Ecto neural progenitor cell (in vitro differentiated cells): ENCODE measurements at regions not wholly inside any gene's neighbourhood (a gene's known extent, or its start where the extent isn't known, plus 50 kb on each side); places are given as distances from the start of the nearest gene placed in this dataset.

ENCODE experiments used
- DNase-seq: peaks from one replicate; pipeline ENCODE4 v3.0.0-alpha.2; 2018; ENCODE audit warnings: low spot score

DNA sequence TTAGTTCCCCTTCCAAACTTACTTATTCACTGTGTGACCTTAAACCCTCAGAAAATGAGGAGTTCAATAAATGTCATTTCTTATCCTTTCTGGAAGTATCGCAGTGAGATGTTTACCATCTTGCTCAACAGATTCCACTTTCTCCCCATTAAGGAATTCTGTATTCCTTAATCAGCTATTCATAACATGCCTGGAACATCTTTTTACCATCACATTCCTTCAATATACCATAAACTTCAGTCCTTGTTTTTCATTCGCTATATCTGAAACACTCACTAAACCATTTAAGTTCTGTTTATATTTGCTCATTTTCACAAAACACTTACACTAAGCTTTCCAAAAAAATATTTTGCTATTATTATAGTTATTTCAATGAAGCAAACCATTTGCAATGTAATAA lies 1158.6 kb downstream of the CDH12 start:
- DNase-seq: no peak

DNA sequence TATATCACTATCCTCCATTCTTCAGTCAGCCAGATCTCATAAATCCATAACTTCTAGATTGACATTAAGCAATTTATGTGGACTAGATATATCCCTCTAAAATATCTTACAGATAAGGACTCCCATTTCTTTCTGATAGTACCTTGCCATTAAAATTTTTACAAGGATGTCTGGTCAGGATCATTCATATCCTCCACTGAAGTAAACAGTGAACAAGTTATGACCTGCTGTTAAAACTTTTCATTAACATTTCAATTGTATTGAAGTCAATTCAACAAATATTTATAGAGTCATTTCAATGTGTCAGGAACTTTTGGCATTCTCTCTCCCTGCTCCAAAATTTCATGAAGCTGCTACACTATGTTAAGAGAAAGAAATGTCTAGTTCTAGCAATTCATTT lies 1159.6 kb downstream of the CDH12 start:
- DNase-seq: no peak

DNA sequence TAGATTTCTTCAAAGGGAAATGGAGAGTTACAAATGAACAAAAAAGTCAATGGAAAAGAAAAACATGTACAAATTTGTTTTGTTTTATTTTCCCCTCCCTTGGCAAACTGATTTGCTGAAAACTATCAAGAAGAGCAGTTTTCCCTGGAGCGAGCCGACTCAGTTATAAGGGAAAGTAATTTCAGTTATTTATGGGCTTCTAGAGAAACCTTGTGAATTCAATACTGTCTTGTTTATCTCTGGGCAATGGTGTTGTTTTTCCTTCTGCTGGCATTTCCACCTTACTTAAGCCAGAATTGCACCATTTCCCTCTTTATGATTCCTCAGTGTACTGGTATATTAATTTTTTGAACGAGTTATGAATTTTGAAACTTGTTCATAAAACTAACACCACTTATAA lies 1163.6 kb downstream of the CDH12 start:
- no peak for DNase-seq

DNA sequence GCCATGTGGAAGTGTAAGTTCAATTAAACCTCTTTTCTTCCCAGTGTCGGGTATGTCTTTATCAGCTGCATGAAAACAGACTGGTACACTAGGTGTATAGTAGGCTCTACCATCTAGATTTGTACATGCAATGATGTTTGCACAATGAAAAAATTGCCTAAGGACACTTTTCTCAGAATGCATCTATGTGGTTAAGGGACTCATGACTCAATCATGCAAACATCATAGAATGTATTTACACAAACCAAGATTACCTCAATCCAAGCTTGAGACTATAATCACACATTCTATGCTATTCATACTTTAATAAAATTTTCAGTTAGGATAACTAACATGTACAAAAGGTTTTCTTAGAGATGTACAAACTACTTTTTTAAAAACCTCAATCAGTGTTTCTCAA lies 1164.5 kb downstream of the CDH12 start:
- DNase-seq: no peak

DNA sequence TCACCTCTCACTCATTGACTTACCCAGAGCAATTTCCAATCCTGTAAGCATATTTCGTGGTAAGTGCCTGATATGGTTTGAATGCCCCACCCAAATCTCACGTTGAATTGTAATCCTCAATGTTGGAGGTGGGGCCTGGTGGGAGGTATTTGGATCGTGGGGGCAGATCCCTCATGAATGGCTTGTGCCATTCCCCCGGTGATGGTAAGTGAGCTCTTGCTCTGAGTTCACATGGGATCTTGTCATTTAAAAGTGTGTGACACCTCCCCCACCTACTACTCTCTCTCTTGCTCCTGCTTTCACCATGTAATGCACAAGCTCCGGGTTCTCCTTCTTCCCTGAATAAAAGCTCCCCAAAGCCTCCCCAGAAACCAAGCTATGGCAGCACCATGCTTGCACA lies 1165.5 kb downstream of the CDH12 start:
- DNase-seq: no peak

DNA sequence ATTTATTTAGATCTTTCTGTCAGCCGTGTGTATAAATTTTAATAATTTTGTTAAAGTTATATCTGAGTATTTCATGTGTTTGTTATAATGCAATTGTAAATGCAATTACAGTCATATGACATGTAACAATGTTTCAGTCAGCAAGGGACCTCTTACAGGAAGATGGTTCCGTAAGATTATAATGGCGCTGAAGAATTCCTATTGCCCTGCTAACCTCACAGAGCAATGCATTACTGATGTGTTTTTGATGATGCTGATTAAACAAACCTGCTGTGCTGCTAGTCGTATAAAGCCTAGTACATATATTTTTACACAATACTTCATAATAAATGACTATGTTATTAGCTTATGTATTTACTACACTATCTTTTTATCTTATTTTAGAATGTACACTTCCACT lies 1166.4 kb downstream of the CDH12 start:
- no peak for DNase-seq

DNA sequence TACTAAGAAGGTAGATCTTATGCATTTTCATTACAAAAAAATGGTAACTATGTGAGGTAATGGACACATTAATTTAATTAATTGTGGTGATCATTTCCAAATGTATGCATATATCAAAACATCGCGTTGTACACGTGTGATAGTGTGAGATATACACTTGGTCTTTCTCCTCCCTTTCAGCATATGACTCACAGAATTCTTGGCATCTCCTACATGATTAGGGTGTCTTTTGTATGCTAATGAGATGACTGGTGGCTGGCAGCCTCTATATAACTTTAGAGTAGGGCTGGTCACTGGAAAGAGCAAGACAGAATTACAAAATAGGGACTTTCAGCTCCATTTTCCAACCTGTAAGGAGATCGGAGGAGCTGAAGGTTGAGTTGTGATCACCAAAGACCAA lies 1167.6 kb downstream of the CDH12 start:
- DNase-seq: no peak

DNA sequence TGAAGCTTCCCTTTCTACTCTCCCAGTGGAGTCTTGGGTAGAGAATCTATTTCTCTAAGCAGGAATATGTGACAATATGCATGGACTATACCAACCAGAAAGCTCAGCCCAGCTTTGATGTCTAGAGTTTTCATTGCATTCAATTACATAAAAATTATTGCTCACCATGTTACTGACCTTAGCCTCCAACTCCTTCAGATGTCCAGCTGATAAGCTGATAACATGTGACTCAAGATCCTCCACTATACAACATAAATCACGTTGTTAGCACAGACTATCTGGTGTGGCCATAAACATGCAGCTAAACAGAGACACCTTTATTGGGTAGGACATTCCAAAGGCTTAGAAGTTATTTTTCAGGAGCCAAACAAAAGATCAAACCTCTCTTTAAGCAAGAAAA lies 1168.2 kb downstream of the CDH12 start:
- no peak for DNase-seq

DNA sequence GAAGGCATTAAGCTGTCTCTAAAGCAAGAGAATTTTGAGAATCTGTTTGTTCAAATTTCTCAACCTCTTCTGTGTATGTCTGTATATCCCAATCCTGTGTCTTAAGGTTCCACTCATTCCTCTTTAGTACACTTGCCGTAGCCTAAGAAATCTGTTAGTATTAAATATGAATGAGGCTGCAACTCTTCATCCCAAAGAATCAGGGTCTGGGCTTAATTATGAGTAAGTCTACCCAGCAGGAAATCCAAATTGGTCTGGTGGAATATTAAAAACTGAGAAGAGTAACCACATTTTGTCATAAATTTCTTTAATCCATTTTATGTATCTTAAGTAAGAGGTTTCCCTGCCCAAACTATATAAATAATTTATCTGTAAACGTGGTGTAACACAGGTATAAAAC lies 1171.2 kb downstream of the CDH12 start:
- no peak for DNase-seq

DNA sequence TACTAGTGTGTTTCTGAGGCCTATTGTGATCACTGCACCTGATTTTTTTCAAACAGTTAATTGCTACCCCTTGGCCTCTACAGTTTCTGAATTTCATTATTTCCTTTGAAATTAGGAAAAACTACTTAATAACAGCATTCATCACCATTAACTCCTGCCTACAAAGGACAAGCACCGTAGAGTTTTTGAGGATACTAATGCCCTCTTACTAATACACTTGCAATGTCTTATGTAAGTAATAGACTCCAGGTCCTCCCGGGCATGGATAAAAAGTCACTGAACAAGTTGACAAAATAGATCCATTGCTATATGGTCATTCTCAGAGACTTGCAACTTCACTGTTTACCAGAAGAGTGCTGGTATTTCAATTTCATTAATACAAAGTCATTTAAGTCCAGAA lies 1172.5 kb downstream of the CDH12 start:
- DNase-seq: no peak

DNA sequence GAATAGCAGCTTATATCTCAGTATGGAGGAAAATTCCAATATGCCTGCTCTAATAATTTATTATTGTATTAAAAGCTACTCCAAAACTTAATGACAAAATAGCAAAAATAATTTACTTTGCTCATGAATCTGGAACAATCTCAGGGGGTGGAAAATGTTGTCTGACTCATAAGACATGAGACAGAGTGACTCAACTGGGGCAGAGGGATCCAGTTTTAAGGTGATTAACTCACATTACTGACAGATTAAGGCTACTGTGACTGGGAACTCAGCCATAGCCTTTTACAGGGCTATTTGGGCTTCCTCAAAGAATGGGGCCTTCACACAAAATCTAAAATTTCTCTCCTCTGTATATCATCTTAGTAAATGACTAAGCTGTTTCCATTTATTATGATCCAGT lies 1172.9 kb downstream of the CDH12 start:
- no peak for DNase-seq

DNA sequence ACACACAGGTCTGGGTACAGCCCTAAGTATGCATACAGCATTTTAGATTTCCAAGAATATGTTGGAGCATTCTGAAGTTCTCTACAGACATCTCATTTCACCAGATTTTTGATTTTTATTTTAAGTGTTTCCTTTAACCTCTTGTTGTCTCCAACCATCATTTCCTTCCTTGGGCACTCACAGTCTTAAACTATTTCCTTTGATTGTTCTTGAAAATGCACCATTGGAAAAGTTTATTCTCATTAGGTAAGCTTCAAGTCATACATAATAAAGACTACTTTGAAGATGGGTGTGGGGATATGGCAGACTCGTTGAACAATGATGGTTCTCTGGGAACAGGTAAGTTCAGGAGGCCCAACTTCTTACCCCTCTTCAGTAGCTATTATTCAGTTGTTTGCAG lies 1174.6 kb downstream of the CDH12 start:
- no peak for DNase-seq

DNA sequence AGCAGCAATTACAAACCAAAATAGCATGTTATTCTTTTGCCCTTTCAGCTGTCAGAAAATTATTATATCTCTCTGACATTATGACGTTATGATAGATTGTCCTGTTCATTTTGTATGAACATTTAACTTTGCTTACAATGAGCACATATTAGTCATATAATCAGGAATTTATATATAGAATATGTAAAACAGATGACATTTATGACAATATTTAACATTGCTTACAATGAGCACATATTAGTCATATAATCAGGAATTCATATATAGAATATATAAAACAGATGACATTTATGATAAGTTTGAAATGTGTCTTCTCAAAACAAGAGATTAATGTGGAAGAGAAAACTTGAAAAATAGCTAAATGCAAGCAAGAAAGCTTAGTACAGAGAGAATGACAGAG lies 1180.2 kb downstream of the CDH12 start:
- DNase-seq: no peak

DNA sequence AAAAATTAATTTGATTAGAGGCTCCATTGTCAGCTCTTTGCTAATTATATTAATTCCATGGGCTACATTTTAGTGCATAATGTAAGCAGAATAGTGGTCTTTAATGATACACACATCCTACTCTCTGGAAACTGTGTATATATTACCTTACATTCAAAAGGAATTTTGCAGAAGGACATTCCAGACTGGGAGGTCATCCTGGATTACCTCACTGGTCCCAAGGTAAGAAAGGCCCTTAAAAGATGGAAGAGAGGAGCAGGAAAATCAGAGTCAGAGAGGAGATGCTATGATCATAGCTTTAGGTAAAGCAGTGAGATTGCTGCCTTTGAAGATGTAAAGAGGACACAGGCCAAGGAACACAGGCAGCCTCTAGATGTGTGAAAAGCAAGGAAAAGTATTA lies 1180.8 kb downstream of the CDH12 start:
- no peak for DNase-seq

DNA sequence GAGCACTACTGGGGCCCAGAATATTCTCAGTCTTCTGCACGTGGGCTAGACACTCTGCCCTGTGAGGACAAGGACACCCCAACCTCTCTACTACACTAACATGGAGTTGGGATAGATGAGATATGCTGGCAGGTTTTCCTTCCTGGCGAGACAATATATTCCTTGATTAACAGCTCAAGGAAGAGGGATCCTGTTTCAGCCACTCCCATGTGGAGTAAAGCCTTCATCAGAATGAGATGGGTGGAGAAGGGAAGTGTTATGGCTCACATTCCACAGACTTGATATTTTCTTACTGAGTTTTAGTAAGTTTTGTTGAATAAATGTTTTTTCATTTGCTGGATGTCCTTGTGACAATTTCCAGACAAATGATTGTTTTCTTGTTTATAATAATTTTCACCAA lies 1187.6 kb downstream of the CDH12 start:
- DNase-seq: no peak

DNA sequence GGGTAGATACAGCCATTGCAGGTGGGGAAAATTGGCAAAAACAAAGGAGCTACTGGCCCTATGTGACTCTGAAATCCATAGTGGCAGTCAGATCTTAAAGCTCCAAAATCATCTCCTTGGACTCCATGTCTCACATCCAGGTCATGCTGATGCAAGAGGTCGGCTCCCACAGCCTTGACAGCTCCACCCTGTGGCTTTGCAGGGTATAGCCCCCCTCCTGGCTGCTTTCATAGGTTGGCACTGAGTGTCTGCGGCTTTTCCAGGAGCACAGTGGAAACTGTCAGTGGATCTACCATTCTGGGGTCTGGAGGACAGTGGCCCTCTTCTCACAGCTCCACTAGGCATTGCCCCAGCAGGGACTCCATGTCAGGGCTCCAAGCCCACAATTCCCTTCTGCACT lies 1190.1 kb downstream of the CDH12 start:
- no peak for DNase-seq

DNA sequence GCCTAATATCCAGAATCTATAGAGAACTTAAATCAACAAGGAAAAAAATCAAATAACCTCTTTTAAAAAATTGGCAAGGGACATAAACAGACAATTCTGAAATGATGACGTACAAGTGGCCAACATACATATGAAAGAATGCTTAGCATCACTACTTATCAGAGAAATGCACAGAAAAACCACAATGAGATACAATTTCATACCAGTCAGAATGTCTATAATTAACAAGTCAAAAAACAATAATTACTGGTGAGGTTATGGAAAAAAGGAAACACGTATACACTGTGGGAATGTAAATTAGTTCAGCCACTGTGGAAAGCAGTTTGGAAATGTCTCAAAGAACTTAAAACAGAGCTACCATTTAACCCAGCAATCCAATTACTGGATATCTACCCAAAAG lies 1192.0 kb downstream of the CDH12 start:
- no peak for DNase-seq

DNA sequence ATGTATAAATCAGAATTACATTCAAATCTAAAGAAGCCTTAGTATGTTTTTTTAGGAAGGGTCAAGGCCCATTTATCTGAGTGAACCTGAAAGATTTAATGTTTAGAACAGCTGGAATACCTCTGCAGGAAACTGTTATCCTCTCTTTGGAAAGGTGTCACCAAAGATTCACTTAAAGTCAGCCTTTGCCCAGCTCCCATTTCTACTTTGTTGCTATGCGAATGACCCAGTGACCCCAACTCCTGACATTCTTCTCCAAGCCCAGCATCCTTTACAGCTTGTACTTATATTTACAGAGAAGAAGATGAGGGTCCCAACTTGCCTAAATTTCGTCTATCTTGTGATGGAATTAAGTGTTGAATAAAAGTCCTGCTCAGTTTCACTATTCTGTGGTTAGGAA lies 1198.6 kb downstream of the CDH12 start:
- DNase-seq: no peak

DNA sequence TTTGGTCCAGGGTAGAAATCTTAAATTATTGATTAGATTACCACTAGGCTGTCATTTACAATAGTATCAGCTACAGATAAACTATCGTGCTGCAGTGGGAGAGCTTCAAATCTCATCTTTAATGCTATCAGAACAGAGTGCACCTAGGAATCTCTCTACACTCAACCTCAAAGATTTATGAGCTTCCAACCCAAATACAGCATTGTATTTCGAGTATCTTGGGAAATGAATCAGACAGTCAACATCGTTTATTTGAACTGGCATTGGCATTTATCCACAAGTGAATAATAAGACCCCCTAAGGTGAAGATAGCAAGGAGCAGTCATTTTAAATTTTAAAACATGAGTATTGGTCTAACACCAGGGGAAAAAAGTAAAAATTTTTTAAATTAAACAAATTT lies 1203.2 kb downstream of the CDH12 start:
- no peak for DNase-seq

DNA sequence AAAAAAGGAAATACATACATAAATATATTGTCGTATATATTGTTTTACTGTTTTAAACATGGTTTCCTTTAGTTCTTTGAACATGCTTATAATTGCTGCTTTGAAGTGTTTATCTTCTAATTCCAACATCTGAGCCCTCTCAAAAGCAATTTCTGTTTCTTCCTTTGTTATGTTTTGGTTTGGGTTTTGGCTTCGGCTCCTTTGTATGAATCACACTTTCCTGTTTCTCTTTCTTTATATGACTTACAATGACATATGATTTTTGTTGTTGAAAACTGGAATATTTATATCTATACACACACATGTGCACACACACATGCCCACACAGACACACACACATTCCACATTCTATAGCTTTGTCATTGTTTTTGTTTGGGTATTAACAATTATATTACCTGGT lies 1206.7 kb downstream of the CDH12 start:
- no peak for DNase-seq

DNA sequence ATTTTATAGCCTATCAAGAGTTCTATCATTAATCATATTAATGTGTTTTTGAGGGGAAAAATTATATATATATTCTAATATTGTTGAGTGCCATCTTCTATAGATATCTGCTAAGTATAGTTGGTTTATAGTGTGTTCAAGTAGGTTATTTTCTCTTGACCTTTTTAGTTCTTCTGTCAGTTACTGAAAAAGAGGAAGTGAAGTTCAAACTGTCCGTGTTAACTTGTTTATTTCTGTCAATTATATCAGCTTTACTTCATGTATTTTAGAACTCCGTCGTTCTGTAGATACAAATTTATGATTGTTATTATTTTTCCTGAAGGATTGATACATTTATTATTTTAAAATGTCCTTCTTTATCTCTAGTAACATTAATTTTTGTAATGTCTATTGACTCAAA lies 1209.1 kb downstream of the CDH12 start:
- no peak for DNase-seq

DNA sequence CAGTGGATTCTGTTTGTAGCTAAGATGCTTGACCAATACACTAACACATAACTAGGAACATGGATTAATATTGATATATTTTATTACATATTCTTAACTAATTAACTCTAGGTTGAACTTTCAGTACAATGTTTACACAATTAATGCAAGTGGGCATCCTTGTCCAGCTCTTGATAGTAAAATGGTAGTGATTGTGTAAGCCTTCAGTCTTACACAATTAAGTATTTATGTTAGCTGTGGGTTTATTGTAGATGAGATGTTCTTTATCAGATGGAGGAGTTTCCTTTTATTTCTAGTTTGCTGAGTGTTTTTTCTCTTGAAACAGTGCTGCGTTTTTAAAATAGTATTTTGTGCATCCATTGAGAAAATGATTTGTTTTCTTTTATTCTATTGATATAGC lies 1210.8 kb downstream of the CDH12 start:
- DNase-seq: no peak

DNA sequence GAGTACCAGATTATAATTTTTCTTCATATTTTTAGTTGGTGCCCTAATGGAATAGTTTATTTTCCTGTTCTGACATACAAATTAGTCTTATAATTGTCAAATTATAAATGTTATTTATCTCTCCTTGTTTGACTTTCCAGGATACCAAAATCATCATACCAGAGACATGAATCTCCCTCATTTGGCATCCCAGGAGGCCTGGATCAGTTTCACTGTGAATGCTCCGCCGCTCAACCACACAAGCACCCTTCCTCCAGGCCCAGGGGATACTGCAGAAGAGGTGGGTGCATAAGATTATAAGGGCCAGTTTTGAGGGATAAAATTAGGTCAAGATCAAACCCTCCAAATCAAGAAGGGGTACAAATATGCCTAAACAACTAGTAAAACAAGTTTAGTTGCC lies 1229.3 kb downstream of the CDH12 start:
- no peak for DNase-seq

DNA sequence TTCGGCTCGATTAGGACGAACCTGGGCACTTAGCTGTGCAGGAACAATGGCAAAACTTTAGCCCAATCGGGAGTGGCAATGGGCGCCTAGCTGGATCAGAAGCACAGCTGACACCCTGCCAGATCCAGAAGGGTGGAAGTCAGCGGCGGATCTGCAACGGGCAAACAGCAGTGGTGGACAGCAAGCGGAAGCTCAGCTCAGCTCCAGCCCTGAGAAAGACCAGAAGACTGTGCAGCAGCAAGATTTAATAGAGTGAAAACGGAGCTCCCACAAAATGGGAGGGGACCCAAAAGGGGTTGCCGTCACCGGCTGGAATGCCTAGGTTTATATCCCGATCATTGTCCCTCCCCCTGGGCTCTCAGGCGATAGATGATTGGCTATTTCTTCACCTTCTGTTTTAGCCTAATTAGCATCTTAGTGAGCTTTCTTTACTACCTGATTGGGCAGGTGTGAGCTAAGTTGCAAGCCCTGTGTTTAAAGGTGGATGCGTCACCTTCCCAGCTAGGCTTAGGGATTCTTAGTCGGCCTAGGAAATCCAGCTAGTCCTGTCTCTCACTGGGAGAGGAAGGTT lies 1237.9 kb downstream of the CDH12 start:
- DNase-seq: no peak

DNA sequence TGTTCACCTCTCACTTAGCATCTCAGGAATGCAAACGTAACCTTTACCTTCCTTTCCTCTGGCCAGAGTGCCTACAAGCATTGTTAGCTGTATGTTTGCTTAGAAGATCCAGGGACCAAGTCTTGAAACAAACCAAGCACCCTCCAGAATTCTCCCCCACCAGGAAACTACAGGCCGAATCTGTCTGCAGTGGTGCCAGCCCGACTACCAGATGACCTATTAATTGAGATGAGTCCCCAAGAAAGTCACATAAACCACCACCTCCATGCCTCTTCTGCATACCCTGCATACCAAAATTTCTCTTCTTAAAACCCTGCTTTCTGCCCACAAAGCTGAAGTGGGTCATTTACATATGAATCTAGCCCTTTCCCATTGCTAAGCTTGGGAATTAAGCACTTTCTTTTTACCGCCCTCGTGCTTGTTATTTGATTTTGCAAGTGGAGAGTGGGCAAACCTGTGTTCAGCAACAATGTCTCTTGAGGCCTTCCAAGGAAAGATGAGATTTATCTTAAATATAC lies 1239.1 kb downstream of the CDH12 start:
- DNase-seq: no peak
